Neural crest cell (in vitro differentiated cells): ENCODE measurements at regions not wholly inside any gene's neighbourhood (a gene's known extent, or its start where the extent isn't known, plus 50 kb on each side); places are given as distances from the start of the nearest gene placed in this dataset.

ENCODE experiments used
- DNase-seq: peaks from one replicate; pipeline ENCODE4 v3.0.0; 2021; ENCODE audit warnings: low read depth, mixed read lengths, low spot score
- H3K27ac Mint-ChIP-seq: one replicate; pipeline ENCODE4 v1.8.0; 2021; ENCODE audit warnings: mild to moderate bottlenecking, mixed read lengths; ENCODE audit not compliant: unreplicated experiment
- H3K27me3 Mint-ChIP-seq: 2 replicates; pipeline ENCODE4 v1.8.0; 2021; ENCODE audit warnings: low read depth, mild to moderate bottlenecking, mixed read lengths
- H3K36me3 Mint-ChIP-seq: 2 replicates; pipeline ENCODE4 v1.8.0; 2021; ENCODE audit warnings: low read depth, mild to moderate bottlenecking, mixed read lengths
- H3K4me1 Mint-ChIP-seq: 2 replicates; pipeline ENCODE4 v1.8.0; 2021; ENCODE audit warnings: mixed read lengths
- H3K4me3 Mint-ChIP-seq: one replicate; pipeline ENCODE4 v1.8.0; 2021; ENCODE audit warnings: mild to moderate bottlenecking, mixed read lengths
- H3K9me3 Mint-ChIP-seq: 2 replicates; pipeline ENCODE4 v1.8.0; 2021; ENCODE audit warnings: mixed read lengths
- TF ChIP-seq, protein P1 (sequence below): fragments of 200-600 bp; sonication (generic); conservative IDR thresholded peaks from 2 replicates; pipeline ENCODE4 v1.5.0; 2021; ENCODE audit warnings: antibody characterized with exemption, mild to moderate bottlenecking

DNA sequence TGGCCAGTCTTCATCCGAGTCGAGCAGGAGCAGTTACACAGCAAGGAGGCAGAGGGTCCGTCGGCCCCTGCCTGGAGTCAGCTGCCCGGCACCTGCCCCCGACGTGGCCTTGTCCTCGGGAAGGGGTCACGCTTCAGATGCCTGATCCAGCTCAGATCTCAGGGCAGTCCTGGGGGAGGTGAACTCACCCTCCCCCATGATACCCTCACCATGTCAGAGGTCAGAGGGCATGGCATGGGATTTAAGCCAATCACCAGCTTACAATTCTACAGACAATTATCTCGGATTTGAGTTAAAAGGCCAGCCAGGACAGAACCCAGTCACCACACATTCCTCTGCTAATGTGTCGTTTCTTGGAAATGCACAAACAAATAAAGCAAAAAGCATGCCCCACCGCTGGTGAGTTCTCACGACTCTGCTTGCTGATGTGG lies 211.3 kb downstream of the FOXL1 start:
- Mint-ChIP-seq H3K4me3 (no peak overlapping the region), H3K27me3 (peaks cover 2% of the 10 kb centered on the region), H3K27ac (no peak overlapping the region), H3K36me3 (no peaks in the 10 kb centered on the region), H3K4me1 (peaks cover 25% of the 10 kb centered on the region), H3K9me3 (no peaks in the 10 kb centered on the region)
- no peak for DNase-seq
- TF ChIP-seq, protein P1, sequence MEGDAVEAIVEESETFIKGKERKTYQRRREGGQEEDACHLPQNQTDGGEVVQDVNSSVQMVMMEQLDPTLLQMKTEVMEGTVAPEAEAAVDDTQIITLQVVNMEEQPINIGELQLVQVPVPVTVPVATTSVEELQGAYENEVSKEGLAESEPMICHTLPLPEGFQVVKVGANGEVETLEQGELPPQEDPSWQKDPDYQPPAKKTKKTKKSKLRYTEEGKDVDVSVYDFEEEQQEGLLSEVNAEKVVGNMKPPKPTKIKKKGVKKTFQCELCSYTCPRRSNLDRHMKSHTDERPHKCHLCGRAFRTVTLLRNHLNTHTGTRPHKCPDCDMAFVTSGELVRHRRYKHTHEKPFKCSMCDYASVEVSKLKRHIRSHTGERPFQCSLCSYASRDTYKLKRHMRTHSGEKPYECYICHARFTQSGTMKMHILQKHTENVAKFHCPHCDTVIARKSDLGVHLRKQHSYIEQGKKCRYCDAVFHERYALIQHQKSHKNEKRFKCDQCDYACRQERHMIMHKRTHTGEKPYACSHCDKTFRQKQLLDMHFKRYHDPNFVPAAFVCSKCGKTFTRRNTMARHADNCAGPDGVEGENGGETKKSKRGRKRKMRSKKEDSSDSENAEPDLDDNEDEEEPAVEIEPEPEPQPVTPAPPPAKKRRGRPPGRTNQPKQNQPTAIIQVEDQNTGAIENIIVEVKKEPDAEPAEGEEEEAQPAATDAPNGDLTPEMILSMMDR: no peak

DNA sequence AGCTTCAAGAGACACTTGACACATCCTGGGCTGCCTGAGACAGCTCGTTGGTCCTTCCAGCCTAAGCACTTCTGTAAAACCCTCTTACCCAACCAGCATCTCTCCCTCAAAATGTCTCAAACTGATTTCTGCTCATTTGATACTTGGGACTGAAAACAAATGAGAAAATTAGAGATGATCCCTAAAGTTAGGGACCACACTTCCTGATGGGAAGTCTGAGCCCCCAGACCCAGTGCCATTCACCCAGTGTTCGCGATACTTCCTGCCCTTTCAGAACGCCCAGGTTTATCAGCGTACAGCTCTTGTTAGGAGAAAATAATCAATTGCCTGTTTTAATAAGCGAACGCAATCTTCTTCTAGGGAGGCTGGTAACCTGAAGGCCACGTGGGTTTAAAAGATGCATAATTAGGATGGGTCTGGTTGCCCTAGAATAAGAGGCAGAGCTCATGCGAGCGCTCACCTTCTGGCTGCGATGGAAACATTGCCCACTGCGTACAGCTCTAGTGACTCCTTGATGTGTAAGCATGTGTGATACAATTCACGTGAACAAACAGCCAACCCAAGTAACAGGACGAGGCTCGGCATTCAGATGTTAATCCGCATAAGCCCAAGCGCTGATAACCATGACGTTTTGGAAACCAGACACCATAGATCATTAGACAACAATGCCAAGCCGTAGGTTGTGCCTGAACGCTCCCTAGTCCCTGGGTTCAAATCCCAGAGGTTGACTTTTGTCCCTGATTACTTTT lies 213.1 kb downstream of the FOXL1 start:
- Mint-ChIP-seq H3K4me1 (peaks cover 25% of the 10 kb centered on the region), H3K27me3 (peaks cover 2% of the 10 kb centered on the region)
- no peak for DNase-seq

DNA sequence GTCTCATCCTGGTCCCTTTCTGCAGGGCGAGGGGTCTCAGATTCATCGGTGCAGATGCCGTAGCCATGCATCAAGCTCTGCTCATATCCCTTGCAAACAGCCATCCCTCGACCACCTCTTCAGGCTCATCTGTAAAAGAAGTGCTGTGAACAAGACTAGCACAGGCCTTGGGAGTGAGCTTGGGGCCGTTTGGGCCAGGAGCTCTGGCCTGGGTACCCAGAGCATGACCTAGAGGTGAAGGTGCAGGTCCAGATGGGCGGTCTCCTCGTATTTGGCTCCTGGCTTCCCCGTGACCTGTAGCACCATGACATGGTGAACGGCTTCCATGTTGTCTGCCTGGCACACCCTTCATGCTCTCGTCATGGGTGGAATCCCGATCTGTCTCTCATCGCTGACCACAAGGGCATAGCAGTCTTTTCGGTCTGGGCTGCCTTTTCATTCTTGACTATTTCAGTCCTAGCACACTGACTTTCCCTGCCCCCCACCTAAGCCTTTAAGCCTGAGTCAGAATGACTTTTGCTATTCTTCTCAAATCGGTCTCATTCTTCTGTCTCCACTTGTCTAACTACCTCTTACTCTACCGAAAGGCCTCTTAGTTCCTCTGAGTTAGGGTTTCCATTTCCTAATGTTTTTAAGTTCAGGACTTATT lies 216.0 kb downstream of the FOXL1 start:
- peaks cover 4% of the 10 kb centered on the region for H3K27me3 Mint-ChIP-seq
- no peak overlapping the region for H3K4me3 Mint-ChIP-seq
- no peaks in the 10 kb centered on the region for H3K36me3 Mint-ChIP-seq
- H3K9me3 Mint-ChIP-seq: peaks cover 2% of the 10 kb centered on the region
- TF ChIP-seq, protein P1: no peak
- no peak for DNase-seq
- H3K27ac Mint-ChIP-seq: no peak overlapping the region
- peaks cover 12% of the 10 kb centered on the region for H3K4me1 Mint-ChIP-seq

More for the DNA sequence above, 213.1 kb downstream of the FOXL1 start:
- TF ChIP-seq, protein P1: no peak
- Mint-ChIP-seq H3K4me3 (no peak overlapping the region), H3K9me3 (no peaks in the 10 kb centered on the region), H3K36me3 (no peaks in the 10 kb centered on the region), H3K27ac (no peak overlapping the region)

DNA sequence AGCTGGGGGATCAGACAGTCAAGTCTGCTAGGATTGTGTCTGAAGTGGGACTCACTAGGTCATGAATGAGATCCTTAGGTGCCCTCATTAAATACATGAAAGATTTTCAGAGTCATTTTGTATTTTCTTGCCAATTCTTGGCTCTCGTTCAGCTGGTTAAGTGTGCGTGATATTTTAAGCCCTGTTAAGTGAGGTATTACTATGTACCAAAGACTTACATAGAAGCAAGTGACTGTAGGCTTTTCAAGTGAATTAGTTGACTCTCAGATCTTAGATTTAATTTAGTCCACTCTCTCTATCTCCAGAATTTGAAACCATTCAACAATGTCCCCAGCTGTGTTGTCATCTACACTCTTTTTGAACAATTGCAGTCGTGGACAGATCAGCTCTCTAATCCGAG lies 219.4 kb downstream of the FOXL1 start:
- TF ChIP-seq, protein P1: no peak
- Mint-ChIP-seq H3K36me3 (no peaks in the 10 kb centered on the region), H3K4me1 (no peaks in the 10 kb centered on the region), H3K9me3 (peaks cover 4% of the 10 kb centered on the region), H3K27me3 (peaks cover 16% of the 10 kb centered on the region), H3K27ac (no peak overlapping the region), H3K4me3 (no peak overlapping the region)
- no peak for DNase-seq

DNA sequence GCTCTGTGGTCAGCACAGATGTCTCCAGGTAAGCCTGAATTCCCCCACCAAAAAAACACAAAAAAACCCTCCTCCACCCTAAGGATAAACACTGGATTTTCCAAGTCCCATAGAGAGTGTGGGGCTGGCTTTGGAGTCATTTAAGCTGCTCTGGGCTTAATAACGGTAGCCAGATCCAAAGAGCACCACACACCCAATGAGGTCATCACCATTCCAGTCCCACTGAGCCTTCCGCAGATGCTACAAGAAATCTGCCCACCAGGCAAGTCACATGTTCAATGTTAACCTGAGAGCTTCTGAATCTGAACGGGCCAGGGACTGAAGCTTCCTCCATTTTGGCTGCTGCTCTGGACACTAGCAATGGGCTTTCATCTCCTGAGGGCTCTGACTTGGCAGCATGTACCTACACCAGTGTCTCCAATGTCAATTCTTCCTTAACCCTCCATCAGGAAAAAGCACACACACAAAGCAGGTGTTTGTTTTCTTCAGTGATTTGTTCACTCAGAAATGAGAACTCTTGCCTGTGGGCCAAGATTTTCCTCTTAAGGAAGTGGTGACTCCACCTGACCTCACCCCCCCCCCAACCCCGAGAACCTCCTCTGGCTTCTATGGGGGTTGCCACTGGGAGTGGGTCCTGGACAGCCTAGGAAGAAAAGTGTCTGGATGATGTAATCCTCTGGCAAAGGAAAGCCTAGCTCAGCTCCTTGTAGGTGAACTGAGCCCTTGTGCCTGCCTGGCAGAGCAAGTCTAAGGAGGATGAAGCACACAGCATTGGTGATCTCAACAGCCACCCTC lies 220.1 kb downstream of the FOXL1 start:
- Mint-ChIP-seq H3K9me3 (peaks cover 4% of the 10 kb centered on the region), H3K27ac (no peak overlapping the region), H3K4me1 (no peaks in the 10 kb centered on the region), H3K4me3 (no peak overlapping the region), H3K36me3 (no peaks in the 10 kb centered on the region), H3K27me3 (peaks cover 16% of the 10 kb centered on the region)
- TF ChIP-seq, protein P1: no peak
- DNase-seq: no peak
